ENCODE measurements at regions not wholly inside any gene's neighbourhood (a gene's known extent, or its start where the extent isn't known, plus 50 kb on each side); places are given as distances from the start of the nearest gene placed in this dataset.

DNA sequence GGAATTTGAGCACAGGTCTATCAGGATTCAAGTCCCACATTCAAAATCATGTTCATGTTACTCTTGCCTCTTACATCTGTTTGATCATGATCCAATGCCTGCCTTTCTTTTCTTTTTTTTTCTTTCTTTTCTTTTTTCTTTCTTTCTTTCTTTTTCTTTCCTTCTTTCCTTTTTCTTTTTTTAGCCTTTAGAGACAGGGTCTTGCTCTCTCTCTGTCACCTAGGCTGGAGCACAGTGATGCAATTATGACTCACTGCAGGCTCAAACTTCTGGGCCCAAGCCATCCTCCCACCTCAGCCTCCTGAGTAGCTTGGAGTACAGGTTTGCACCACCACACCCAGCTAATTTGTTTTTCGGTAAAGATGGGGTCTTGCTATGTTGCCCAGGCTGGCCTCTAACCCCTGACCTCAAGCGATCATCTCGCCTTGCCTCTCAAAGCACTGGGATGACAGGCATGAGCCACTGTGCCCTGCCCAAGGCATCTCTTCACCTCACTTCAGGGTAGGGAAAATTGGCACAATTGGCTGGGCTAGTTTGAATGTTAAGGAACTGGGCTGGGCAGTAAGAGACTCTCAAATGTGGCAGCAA, 359.2 kb downstream of the FBXW7 start:
- ATAC-seq: no peak
- TF ChIP-seq ZFP30 (CRISPR knock-in tag; IDR thresholded peaks at IDR 0.05) (no peak), ZNF565 (CRISPR knock-in tag; conservative IDR thresholded peaks at IDR 0.05; ENCODE audit: low read depth) (no peak), ESRRG (CRISPR knock-in tag; IDR thresholded peaks at IDR 0.05) (no peak)

DNA sequence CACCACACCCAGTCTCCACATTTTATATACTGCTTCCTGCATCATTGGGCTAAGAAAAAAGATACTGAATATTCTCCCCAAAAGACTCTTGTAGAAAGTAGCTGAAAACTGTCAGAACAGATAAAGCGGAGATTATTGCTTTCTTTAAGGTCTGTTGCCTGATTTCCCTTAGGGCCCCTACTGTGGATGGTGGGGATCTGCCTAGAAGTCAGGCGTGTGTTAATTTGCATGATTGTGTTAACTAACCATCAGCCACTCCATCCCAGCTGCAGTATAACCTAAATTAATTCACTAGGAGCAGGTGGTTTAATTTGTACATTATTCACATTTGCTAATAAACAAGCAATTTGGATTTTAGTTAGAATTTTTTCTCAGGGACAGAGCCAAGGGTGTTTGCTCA, 360.3 kb downstream of the FBXW7 start:
- TF ChIP-seq ESRRG (CRISPR knock-in tag; IDR thresholded peaks at IDR 0.05) (no peak), ZNF565 (CRISPR knock-in tag; conservative IDR thresholded peaks at IDR 0.05; ENCODE audit: low read depth) (no peak), ZC3H10 (CRISPR knock-in tag; IDR thresholded peaks at IDR 0.05) (no peak), RARB (CRISPR knock-in tag; IDR thresholded peaks at IDR 0.05) (no peak)
- TF ChIP-seq, protein P1, sequence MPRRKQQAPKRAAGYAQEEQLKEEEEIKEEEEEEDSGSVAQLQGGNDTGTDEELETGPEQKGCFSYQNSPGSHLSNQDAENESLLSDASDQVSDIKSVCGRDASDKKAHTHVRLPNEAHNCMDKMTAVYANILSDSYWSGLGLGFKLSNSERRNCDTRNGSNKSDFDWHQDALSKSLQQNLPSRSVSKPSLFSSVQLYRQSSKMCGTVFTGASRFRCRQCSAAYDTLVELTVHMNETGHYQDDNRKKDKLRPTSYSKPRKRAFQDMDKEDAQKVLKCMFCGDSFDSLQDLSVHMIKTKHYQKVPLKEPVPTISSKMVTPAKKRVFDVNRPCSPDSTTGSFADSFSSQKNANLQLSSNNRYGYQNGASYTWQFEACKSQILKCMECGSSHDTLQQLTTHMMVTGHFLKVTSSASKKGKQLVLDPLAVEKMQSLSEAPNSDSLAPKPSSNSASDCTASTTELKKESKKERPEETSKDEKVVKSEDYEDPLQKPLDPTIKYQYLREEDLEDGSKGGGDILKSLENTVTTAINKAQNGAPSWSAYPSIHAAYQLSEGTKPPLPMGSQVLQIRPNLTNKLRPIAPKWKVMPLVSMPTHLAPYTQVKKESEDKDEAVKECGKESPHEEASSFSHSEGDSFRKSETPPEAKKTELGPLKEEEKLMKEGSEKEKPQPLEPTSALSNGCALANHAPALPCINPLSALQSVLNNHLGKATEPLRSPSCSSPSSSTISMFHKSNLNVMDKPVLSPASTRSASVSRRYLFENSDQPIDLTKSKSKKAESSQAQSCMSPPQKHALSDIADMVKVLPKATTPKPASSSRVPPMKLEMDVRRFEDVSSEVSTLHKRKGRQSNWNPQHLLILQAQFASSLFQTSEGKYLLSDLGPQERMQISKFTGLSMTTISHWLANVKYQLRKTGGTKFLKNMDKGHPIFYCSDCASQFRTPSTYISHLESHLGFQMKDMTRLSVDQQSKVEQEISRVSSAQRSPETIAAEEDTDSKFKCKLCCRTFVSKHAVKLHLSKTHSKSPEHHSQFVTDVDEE (CRISPR knock-in tag; IDR thresholded peaks at IDR 0.05): no peak
- TF ChIP-seq, protein P2, sequence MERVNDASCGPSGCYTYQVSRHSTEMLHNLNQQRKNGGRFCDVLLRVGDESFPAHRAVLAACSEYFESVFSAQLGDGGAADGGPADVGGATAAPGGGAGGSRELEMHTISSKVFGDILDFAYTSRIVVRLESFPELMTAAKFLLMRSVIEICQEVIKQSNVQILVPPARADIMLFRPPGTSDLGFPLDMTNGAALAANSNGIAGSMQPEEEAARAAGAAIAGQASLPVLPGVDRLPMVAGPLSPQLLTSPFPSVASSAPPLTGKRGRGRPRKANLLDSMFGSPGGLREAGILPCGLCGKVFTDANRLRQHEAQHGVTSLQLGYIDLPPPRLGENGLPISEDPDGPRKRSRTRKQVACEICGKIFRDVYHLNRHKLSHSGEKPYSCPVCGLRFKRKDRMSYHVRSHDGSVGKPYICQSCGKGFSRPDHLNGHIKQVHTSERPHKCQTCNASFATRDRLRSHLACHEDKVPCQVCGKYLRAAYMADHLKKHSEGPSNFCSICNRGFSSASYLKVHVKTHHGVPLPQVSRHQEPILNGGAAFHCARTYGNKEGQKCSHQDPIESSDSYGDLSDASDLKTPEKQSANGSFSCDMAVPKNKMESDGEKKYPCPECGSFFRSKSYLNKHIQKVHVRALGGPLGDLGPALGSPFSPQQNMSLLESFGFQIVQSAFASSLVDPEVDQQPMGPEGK (CRISPR knock-in tag; IDR thresholded peaks at IDR 0.05; ENCODE audit: borderline replicate concordance): no peak
- no peak for ATAC-seq

DNA sequence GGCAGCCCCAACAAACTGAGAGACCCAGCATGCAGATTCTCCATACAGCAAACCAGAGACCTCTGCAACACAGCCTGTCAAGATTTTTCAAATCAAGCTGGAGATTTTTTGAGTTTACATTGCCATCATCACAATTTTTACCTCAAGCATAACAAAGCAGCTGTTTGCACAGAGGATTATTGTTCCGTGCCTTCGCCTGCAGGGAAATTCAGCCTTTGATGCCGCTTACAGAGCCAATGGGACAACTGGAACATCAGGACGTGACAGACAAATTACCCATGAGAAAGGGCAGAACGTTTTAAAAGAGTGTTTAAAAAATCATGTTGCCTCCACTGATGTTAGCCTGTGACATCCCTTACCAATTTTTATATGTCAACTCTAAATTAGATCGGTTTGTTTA, 363.7 kb downstream of the FBXW7 start:
- TF ChIP-seq ZNF565 (CRISPR knock-in tag; conservative IDR thresholded peaks at IDR 0.05; ENCODE audit: low read depth) (no peak), TOX (CRISPR knock-in tag; IDR thresholded peaks at IDR 0.05; ENCODE audit: borderline replicate concordance) (no peak), OSR1 (CRISPR knock-in tag; IDR thresholded peaks at IDR 0.05) (no peak), TCF4 (CRISPR knock-in tag; IDR thresholded peaks at IDR 0.05; ENCODE audit: borderline replicate concordance) (no peak), GLIS3 (CRISPR knock-in tag; IDR thresholded peaks at IDR 0.05) (no peak), SNAI2 (CRISPR knock-in tag; IDR thresholded peaks at IDR 0.05) (no peak), ZFP30 (CRISPR knock-in tag; IDR thresholded peaks at IDR 0.05) (no peak), ESRRG (CRISPR knock-in tag; IDR thresholded peaks at IDR 0.05) (no peak), ZNF8 (CRISPR knock-in tag; IDR thresholded peaks at IDR 0.05) (no peak), BACH2 (CRISPR knock-in tag; IDR thresholded peaks at IDR 0.05; ENCODE audit: borderline replicate concordance) (no peak), ZNF70 (CRISPR knock-in tag; IDR thresholded peaks at IDR 0.05) (no peak), CSDC2 (CRISPR knock-in tag; IDR thresholded peaks at IDR 0.05) (no peak), RARB (CRISPR knock-in tag; IDR thresholded peaks at IDR 0.05) (no peak), ARNTL (CRISPR knock-in tag; IDR thresholded peaks at IDR 0.05; ENCODE audit: borderline replicate concordance, low read depth) (no peak), PPARA (CRISPR knock-in tag; IDR thresholded peaks at IDR 0.05; ENCODE audit: borderline replicate concordance) (no peak)
- TF ChIP-seq, protein P3, sequence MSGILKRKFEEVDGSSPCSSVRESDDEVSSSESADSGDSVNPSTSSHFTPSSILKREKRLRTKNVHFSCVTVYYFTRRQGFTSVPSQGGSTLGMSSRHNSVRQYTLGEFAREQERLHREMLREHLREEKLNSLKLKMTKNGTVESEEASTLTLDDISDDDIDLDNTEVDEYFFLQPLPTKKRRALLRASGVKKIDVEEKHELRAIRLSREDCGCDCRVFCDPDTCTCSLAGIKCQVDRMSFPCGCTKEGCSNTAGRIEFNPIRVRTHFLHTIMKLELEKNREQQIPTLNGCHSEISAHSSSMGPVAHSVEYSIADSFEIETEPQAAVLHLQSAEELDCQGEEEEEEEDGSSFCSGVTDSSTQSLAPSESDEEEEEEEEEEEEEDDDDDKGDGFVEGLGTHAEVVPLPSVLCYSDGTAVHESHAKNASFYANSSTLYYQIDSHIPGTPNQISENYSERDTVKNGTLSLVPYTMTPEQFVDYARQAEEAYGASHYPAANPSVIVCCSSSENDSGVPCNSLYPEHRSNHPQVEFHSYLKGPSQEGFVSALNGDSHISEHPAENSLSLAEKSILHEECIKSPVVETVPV (CRISPR knock-in tag; IDR thresholded peaks at IDR 0.05): no peak
- TF ChIP-seq, protein P4, sequence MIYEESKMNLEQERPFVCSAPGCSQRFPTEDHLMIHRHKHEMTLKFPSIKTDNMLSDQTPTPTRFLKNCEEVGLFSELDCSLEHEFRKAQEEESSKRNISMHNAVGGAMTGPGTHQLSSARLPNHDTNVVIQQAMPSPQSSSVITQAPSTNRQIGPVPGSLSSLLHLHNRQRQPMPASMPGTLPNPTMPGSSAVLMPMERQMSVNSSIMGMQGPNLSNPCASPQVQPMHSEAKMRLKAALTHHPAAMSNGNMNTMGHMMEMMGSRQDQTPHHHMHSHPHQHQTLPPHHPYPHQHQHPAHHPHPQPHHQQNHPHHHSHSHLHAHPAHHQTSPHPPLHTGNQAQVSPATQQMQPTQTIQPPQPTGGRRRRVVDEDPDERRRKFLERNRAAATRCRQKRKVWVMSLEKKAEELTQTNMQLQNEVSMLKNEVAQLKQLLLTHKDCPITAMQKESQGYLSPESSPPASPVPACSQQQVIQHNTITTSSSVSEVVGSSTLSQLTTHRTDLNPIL (CRISPR knock-in tag; IDR thresholded peaks at IDR 0.05; ENCODE audit: low read depth): no peak
- TF ChIP-seq, protein P5, sequence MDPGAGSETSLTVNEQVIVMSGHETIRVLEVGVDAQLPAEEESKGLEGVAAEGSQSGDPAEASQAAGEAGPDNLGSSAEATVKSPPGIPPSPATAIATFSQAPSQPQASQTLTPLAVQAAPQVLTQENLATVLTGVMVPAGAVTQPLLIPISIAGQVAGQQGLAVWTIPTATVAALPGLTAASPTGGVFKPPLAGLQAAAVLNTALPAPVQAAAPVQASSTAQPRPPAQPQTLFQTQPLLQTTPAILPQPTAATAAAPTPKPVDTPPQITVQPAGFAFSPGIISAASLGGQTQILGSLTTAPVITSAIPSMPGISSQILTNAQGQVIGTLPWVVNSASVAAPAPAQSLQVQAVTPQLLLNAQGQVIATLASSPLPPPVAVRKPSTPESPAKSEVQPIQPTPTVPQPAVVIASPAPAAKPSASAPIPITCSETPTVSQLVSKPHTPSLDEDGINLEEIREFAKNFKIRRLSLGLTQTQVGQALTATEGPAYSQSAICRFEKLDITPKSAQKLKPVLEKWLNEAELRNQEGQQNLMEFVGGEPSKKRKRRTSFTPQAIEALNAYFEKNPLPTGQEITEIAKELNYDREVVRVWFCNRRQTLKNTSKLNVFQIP (CRISPR knock-in tag; IDR thresholded peaks at IDR 0.05; ENCODE audit: borderline replicate concordance, low read depth): no peak
- TF ChIP-seq, protein P2 (CRISPR knock-in tag; IDR thresholded peaks at IDR 0.05; ENCODE audit: borderline replicate concordance): no peak
- TF ChIP-seq, protein P1 (CRISPR knock-in tag; IDR thresholded peaks at IDR 0.05): no peak
- no peak for ATAC-seq
